Liver (tissue), 8 donors: ENCODE measurements at regions not wholly inside any gene's neighbourhood (a gene's known extent, or its start where the extent isn't known, plus 50 kb on each side); places are given as distances from the start of the nearest gene placed in this dataset.

Source experiments
- DNase-seq: peaks from one replicate; pipeline ENCODE4 v3.0.0-alpha.2; 2017; ENCODE audit warnings: low spot score
- H3K27ac ChIP-seq, 2 donors: one replicate each; pipeline ENCODE4 v1.7.0; 2013; ENCODE audit warnings: inconsistent platforms in 2 of 2, low read length in 2 of 2, control low read depth in 1 of 2, low read depth in 1 of 2, mild to moderate bottlenecking in 1 of 2
- H3K27me3 ChIP-seq, 4 donors: one replicate each; pipeline versions ENCODE4 v1.6.1 to v1.7.0; 2013; ENCODE audit warnings: low read length in 3 of 4, inconsistent platforms in 1 of 4, mild to moderate bottlenecking in 1 of 4, moderate library complexity in 1 of 4; ENCODE audit not compliant: control insufficient read depth in 4 of 4, insufficient read depth in 4 of 4
- H3K36me3 ChIP-seq, 4 donors: one replicate each; pipeline versions ENCODE4 v1.6.1 to v1.7.0; 2013; ENCODE audit warnings: low read length in 3 of 4, mild to moderate bottlenecking in 3 of 4, low read depth in 1 of 4, moderate library complexity in 1 of 4; ENCODE audit not compliant: control insufficient read depth in 4 of 4, insufficient read depth in 3 of 4
- H3K4me1 ChIP-seq, 4 donors: one replicate each; pipeline versions ENCODE4 v1.6.1 to v1.7.0; 2013; ENCODE audit warnings: low read length in 3 of 4, mild to moderate bottlenecking in 3 of 4, moderate library complexity in 1 of 4; ENCODE audit not compliant: control insufficient read depth in 4 of 4, insufficient read depth in 4 of 4
- H3K4me3 ChIP-seq, 3 donors: one replicate each; pipeline versions ENCODE4 v1.6.1 to v1.7.0; 2013; ENCODE audit warnings: low read length in 3 of 3, control low read depth in 1 of 3, low read depth in 1 of 3, mild to moderate bottlenecking in 1 of 3
- H3K9ac ChIP-seq, 2 donors: one replicate each; pipeline ENCODE4 v1.7.0; 2013; ENCODE audit warnings: low read length in 2 of 2, mild to moderate bottlenecking in 2 of 2, moderate library complexity in 2 of 2, control low read depth in 1 of 2, low read depth in 1 of 2
- H3K9me3 ChIP-seq, 4 donors: one replicate each; pipeline versions ENCODE4 v1.6.1 to v1.7.0; 2013; ENCODE audit warnings: low read length in 3 of 4; ENCODE audit not compliant: control insufficient read depth in 4 of 4
- ATF3 ChIP-seq: IDR thresholded peaks from 2 replicates; pipeline ENCODE4 v1.6.1; 2016; ENCODE audit warnings: antibody characterized with exemption
- CTCF ChIP-seq: fragments of 150-350 bp; IDR thresholded peaks from 2 replicates; pipeline ENCODE4 v1.5.1; 2017; ENCODE audit warnings: improper control_type of control experiment, low read depth, low read length; ENCODE audit not compliant: missing input control
- EGR1 ChIP-seq, 2 donors: IDR thresholded peaks; 2 replicates each; pipeline ENCODE4 v1.6.1; 2016 to 2018; ENCODE audit warnings: antibody characterized with exemption in 2 of 2, low read depth in 2 of 2
- FOXA1 ChIP-seq: IDR thresholded peaks from 2 replicates; pipeline ENCODE4 v1.6.1; 2016; ENCODE audit warnings: antibody characterized with exemption
- FOXA2 ChIP-seq: IDR thresholded peaks from 2 replicates; pipeline ENCODE4 v1.6.1; 2016; ENCODE audit warnings: antibody characterized with exemption
- GABPA ChIP-seq, 2 donors: IDR thresholded peaks in 1 of 2; conservative IDR thresholded peaks in 1 of 2; 2 replicates each; pipeline ENCODE4 v1.6.1; 2016; ENCODE audit warnings: antibody characterized with exemption in 2 of 2, mild to moderate bottlenecking in 1 of 2, moderate library complexity in 1 of 2
- HNF4A ChIP-seq, 2 donors: conservative IDR thresholded peaks; 2 replicates each; pipeline ENCODE4 v1.6.1; 2016; ENCODE audit warnings: antibody characterized with exemption in 2 of 2, mild to moderate bottlenecking in 2 of 2
- HNF4G ChIP-seq: IDR thresholded peaks from 2 replicates; pipeline ENCODE4 v1.6.1; 2016; ENCODE audit warnings: antibody characterized with exemption
- JUND ChIP-seq, 2 donors: IDR thresholded peaks; 2 replicates each; pipeline ENCODE4 v1.6.1; 2016; ENCODE audit warnings: antibody characterized with exemption in 2 of 2
- MAX ChIP-seq: IDR thresholded peaks from 2 replicates; pipeline ENCODE4 v1.6.1; 2016; ENCODE audit warnings: antibody characterized with exemption
- NR2F2 ChIP-seq: IDR thresholded peaks from 2 replicates; pipeline ENCODE4 v1.6.1; 2016; ENCODE audit warnings: antibody characterized with exemption
- RAD21 ChIP-seq, 2 donors: IDR thresholded peaks; 2 replicates each; pipeline ENCODE4 v1.6.1; 2016; ENCODE audit warnings: antibody characterized with exemption in 2 of 2, mild to moderate bottlenecking in 2 of 2
- REST ChIP-seq: IDR thresholded peaks from 2 replicates; pipeline ENCODE4 v1.6.1; 2016; ENCODE audit warnings: antibody characterized with exemption, mild to moderate bottlenecking
- RXRA ChIP-seq, 2 donors: IDR thresholded peaks; 2 replicates each; pipeline ENCODE4 v1.6.1; 2017 to 2018; ENCODE audit warnings: antibody characterized with exemption in 2 of 2, mild to moderate bottlenecking in 1 of 2
- SP1 ChIP-seq: IDR thresholded peaks from 2 replicates; pipeline ENCODE4 v1.6.1; 2018; ENCODE audit warnings: antibody characterized with exemption, mild to moderate bottlenecking
- TAF1 ChIP-seq: conservative IDR thresholded peaks from 2 replicates; pipeline ENCODE4 v1.6.1; 2016; ENCODE audit warnings: antibody characterized with exemption, mild to moderate bottlenecking
- YY1 ChIP-seq: IDR thresholded peaks from 2 replicates; pipeline ENCODE4 v1.6.1; 2016; ENCODE audit warnings: antibody characterized with exemption, mild to moderate bottlenecking
- ZBTB33 ChIP-seq: IDR thresholded peaks from 2 replicates; pipeline ENCODE4 v1.6.1; 2016; ENCODE audit warnings: antibody characterized with exemption
- WGBS: extraction: QIAGEN DNeasy Blood & Tissue Kit; methylation state at CpG from one replicate; pipeline ENCODE4 v1.1.7; 2013; 5-methylcytosine and 5-hydroxymethylcytosine counted together
- donor health status: healthy.
- donor health status: healthy.
- donor health status: healthy.
- donor health status: healthy.
- donor health status: healthy.

GRCh38 chr20:58078741-58079522 lies 149.5 kb downstream of the ANKRD60 start:
- peak; percentile 14 for DNase-seq
- WGBS, result 61% methylated on average over 7 of the region's 7 CpGs
- Histone ChIP-seq H3K9me3 (peaks cover 0 to 2% (median 0%) of the 10 kb centered on the region in 4 donors), H3K4me1 (no peaks in the 10 kb centered on the region), H3K27me3 (peaks cover 0 to 10% (median 3%) of the 10 kb centered on the region in 4 donors), H3K9ac (no peak overlapping the region), H3K36me3 (no peaks in the 10 kb centered on the region), H3K27ac (no peak overlapping the region), H3K4me3 (no peak overlapping the region)
- TF ChIP-seq HNF4A (conservative IDR thresholded peaks at IDR 0.05) (no peak), NR2F2 (peak; percentile 49)

- H3K4me3 ChIP-seq, result no peak overlapping the region
- H3K36me3 ChIP-seq, result no peaks in the 10 kb centered on the region
- H3K27me3 ChIP-seq, result peaks cover 0 to 12% (median 3%) of the 10 kb centered on the region in 4 donors
- H3K9ac ChIP-seq, result no peak overlapping the region
- TF ChIP-seq MAX, result no peak
- WGBS, result 81% methylated on average over 6 of the region's 6 CpGs
- DNase-seq, result peak; percentile 3
- H3K4me1 ChIP-seq, result no peaks in the 10 kb centered on the region
- peaks cover 0 to 2% (median 0%) of the 10 kb centered on the region in 4 donors for H3K9me3 ChIP-seq
- H3K27ac ChIP-seq, result no peak overlapping the region
Measured at GRCh38 chr20:58077282-58077681, 151.2 kb downstream of the ANKRD60 start.

GRCh38 chr20:58076405-58076804 lies 152.0 kb downstream of the ANKRD60 start:
- 73% methylated on average over 4 of the region's 4 CpGs for WGBS
- Histone ChIP-seq H3K27me3 (peaks cover 0 to 12% (median 3%) of the 10 kb centered on the region in 4 donors), H3K27ac (no peak overlapping the region), H3K9ac (no peak overlapping the region), H3K4me3 (no peak overlapping the region), H3K36me3 (no peaks in the 10 kb centered on the region), H3K4me1 (no peaks in the 10 kb centered on the region), H3K9me3 (peaks cover 0 to 2% (median 0%) of the 10 kb centered on the region in 4 donors)
- TF ChIP-seq ATF3, result no peak
- no peak for TF ChIP-seq CTCF
- no peak for TF ChIP-seq SP1
- TF ChIP-seq YY1, result no peak
- TF ChIP-seq FOXA1, result no peak
- no peak for TF ChIP-seq TAF1
- TF ChIP-seq FOXA2, result no peak
- no peak for TF ChIP-seq RXRA (IDR thresholded peaks at IDR 0.05)
- TF ChIP-seq REST, result no peak
- no peak for TF ChIP-seq JUND (IDR thresholded peaks at IDR 0.05)
- no peak for TF ChIP-seq HNF4A (conservative IDR thresholded peaks at IDR 0.05)
- TF ChIP-seq EGR1 (IDR thresholded peaks at IDR 0.05; ENCODE audit: low read depth in 2 of 2), result no peak
- no peak for TF ChIP-seq NR2F2
- TF ChIP-seq RAD21 (IDR thresholded peaks at IDR 0.05), result no peak
- no peak for TF ChIP-seq MAX
- TF ChIP-seq ZBTB33, result no peak
- TF ChIP-seq GABPA (IDR thresholded peaks at IDR 0.05 in 1 of 2, conservative IDR thresholded peaks at IDR 0.05 in 1 of 2), result no peak
- TF ChIP-seq HNF4G, result no peak
- DNase-seq, result peak; percentile 20
